ENCODE measurements at regions not wholly inside any gene's neighbourhood (a gene's known extent, or its start where the extent isn't known, plus 50 kb on each side); places are given as distances from the start of the nearest gene placed in this dataset.

- TF ChIP-seq FOXK2 (IDR thresholded peaks at IDR 0.05) (no peak), ZNF639 (CRISPR knock-in tag; conservative IDR thresholded peaks at IDR 0.05) (no peak), TCF7L2 (IDR thresholded peaks at IDR 0.05; ENCODE audit: low read depth, low read length) (no peak), POLR2AphosphoS5 (IDR thresholded peaks at IDR 0.05; ENCODE audit: low read depth, low read length) (no peak), SUZ12 (IDR thresholded peaks at IDR 0.05; ENCODE audit: low read depth, low read length) (no peak), ZNF362 (CRISPR knock-in tag; IDR thresholded peaks at IDR 0.05; ENCODE audit: borderline replicate concordance) (no peak), EP300 (IDR thresholded peaks at IDR 0.05; ENCODE audit: low read depth in 2 of 2, low read length in 2 of 2) (no peak), EP300 (CRISPR knock-in tag; IDR thresholded peaks at IDR 0.05; ENCODE audit: borderline replicate concordance) (no peak), ZNF775 (CRISPR knock-in tag; IDR thresholded peaks at IDR 0.05; ENCODE audit: borderline replicate concordance) (no peak), TBP (CRISPR knock-in tag; IDR thresholded peaks at IDR 0.05) (no peak), MYNN (CRISPR knock-in tag; IDR thresholded peaks at IDR 0.05; ENCODE audit: low read depth) (no peak), NCOR1 (IDR thresholded peaks at IDR 0.05; ENCODE audit: borderline replicate concordance, low read length) (no peak), KAT8 (CRISPR knock-in tag; IDR thresholded peaks at IDR 0.05) (no peak)
These were observed 117.2 kb upstream of the SEMA3C start for GRCh38 chr7:81036057-81036456.

Data from HepG2 (cell line).